ENCODE measurements at regions not wholly inside any gene's neighbourhood (a gene's known extent, or its start where the extent isn't known, plus 50 kb on each side); places are given as distances from the start of the nearest gene placed in this dataset.
"Not testable (repeated sequence)": the region's sequence is repeated elsewhere in the genome, so short reads cannot be mapped to it uniquely, and the experiment has no call there.

GRCh38 chr14:83614956-83615355 lies 1915.0 kb upstream of the FLRT2 start:
- no peak for DNase-seq (ENCODE audit: low read depth)
- no peak overlapping the region for H3K4me3 ChIP-seq (ENCODE audit: low read depth, low read length)
- TF ChIP-seq POLR2A (IDR thresholded peaks at IDR 0.05; ENCODE audit: extremely low read depth, insufficient read length): no peak
- TF ChIP-seq MYC (IDR thresholded peaks at IDR 0.05; ENCODE audit: low read depth, low read length): no peak

GRCh38 chr14:83624541-83624940 lies 1905.4 kb upstream of the FLRT2 start:
- DNase-seq (ENCODE audit: low read depth): no peak

GRCh38 chr14:83632375-83632774 lies 1897.6 kb upstream of the FLRT2 start:
- DNase-seq (ENCODE audit: low read depth): peak; percentile 59
- TF ChIP-seq CTCF (IDR thresholded peaks at IDR 0.05; ENCODE audit: low read depth, low read length) (no peak), MAX (IDR thresholded peaks at IDR 0.05; ENCODE audit: low read depth, low read length) (no peak), POLR2A (IDR thresholded peaks at IDR 0.05; ENCODE audit: extremely low read depth, insufficient read length) (no peak), MYC (IDR thresholded peaks at IDR 0.05; ENCODE audit: low read depth, low read length) (no peak)
- H3K4me3 ChIP-seq (ENCODE audit: low read depth, low read length): no peak overlapping the region

More at GRCh38 chr14:83624541-83624940, 1905.4 kb upstream of the FLRT2 start:
- no peak for TF ChIP-seq MYC (IDR thresholded peaks at IDR 0.05; ENCODE audit: low read depth, low read length)
- TF ChIP-seq MAX (IDR thresholded peaks at IDR 0.05; ENCODE audit: low read depth, low read length): no peak
- TF ChIP-seq POLR2A (IDR thresholded peaks at IDR 0.05; ENCODE audit: extremely low read depth, insufficient read length): no peak
- TF ChIP-seq CTCF (IDR thresholded peaks at IDR 0.05; ENCODE audit: low read depth, low read length): no peak
- H3K4me3 ChIP-seq (ENCODE audit: low read depth, low read length): no peak overlapping the region

- TF ChIP-seq MYC (IDR thresholded peaks at IDR 0.05; ENCODE audit: low read depth, low read length) (no peak), MAX (IDR thresholded peaks at IDR 0.05; ENCODE audit: low read depth, low read length) (no peak), CTCF (IDR thresholded peaks at IDR 0.05; ENCODE audit: low read depth, low read length) (no peak), POLR2A (IDR thresholded peaks at IDR 0.05; ENCODE audit: extremely low read depth, insufficient read length) (no peak)
- no peak for DNase-seq (ENCODE audit: low read depth)
- H3K4me3 ChIP-seq (ENCODE audit: low read depth, low read length): no peak overlapping the region
Measured at GRCh38 chr14:83638748-83639504, 1891.0 kb upstream of the FLRT2 start.

GRCh38 chr14:83639505-83639875 lies 1890.5 kb upstream of the FLRT2 start:
- DNase-seq (ENCODE audit: low read depth); H3K4me3 ChIP-seq (ENCODE audit: low read depth, low read length): not testable (repeated sequence)

GRCh38 chr14:83646228-83646627 lies 1883.7 kb upstream of the FLRT2 start:
- TF ChIP-seq MYC (IDR thresholded peaks at IDR 0.05; ENCODE audit: low read depth, low read length) (no peak), MAX (IDR thresholded peaks at IDR 0.05; ENCODE audit: low read depth, low read length) (no peak), POLR2A (IDR thresholded peaks at IDR 0.05; ENCODE audit: extremely low read depth, insufficient read length) (no peak), CTCF (IDR thresholded peaks at IDR 0.05; ENCODE audit: low read depth, low read length) (no peak)
- DNase-seq (ENCODE audit: low read depth): no peak
- H3K4me3 ChIP-seq (ENCODE audit: low read depth, low read length): no peak overlapping the region

GRCh38 chr14:83660597-83660996 lies 1869.3 kb upstream of the FLRT2 start:
- no peak for TF ChIP-seq MYC (IDR thresholded peaks at IDR 0.05; ENCODE audit: low read depth, low read length)
- no peak for DNase-seq (ENCODE audit: low read depth)
- H3K4me3 ChIP-seq (ENCODE audit: low read depth, low read length): no peak overlapping the region

Measured in NB4 (cell line).